HG03159 (cell line): ENCODE measurements at regions not wholly inside any gene's neighbourhood (a gene's known extent, or its start where the extent isn't known, plus 50 kb on each side); places are given as distances from the start of the nearest gene placed in this dataset.

Experiments
- ATAC-seq: cut with Tn5 transposase; IDR thresholded peaks from one replicate; pipeline ENCODE4 v1.9.1; 2021; ENCODE audit warnings: mild to moderate bottlenecking, moderate library complexity; ENCODE audit not compliant: unreplicated experiment

GRCh38 chr7:25952261-25953057 is 199.5 kb upstream of the NFE2L3 start:
- ATAC-seq, result no peak

- no peak for ATAC-seq
These were observed 198.1 kb upstream of the NFE2L3 start for GRCh38 chr7:25953859-25954258.

GRCh38 chr7:25954395-25954794 is 197.6 kb upstream of the NFE2L3 start:
- ATAC-seq, result no peak

GRCh38 chr7:25959168-25959734 is 192.7 kb upstream of the NFE2L3 start:
- no peak for ATAC-seq

- no peak for ATAC-seq
These were observed 188.3 kb upstream of the NFE2L3 start for GRCh38 chr7:25963733-25964132.

GRCh38 chr7:25964483-25964991 is 187.5 kb upstream of the NFE2L3 start:
- peak; percentile 31 for ATAC-seq

GRCh38 chr7:25965405-25966123 is 186.4 kb upstream of the NFE2L3 start:
- ATAC-seq, result no peak

GRCh38 chr7:25966469-25966868 is 185.5 kb upstream of the NFE2L3 start:
- ATAC-seq, result no peak

GRCh38 chr7:25967278-25968204 is 184.5 kb upstream of the NFE2L3 start:
- peak; percentile 46 for ATAC-seq

GRCh38 chr7:25968205-25968993 is 183.6 kb upstream of the NFE2L3 start:
- peak; percentile 62 for ATAC-seq

GRCh38 chr7:25970356-25970755 is 181.6 kb upstream of the NFE2L3 start:
- ATAC-seq, result no peak

GRCh38 chr7:25970911-25971310 is 181.1 kb upstream of the NFE2L3 start:
- ATAC-seq, result no peak

GRCh38 chr7:25976630-25977029 is 175.4 kb upstream of the NFE2L3 start:
- ATAC-seq, result no peak

GRCh38 chr7:25978466-25978865 is 173.5 kb upstream of the NFE2L3 start:
- no peak for ATAC-seq

GRCh38 chr7:25979605-25980004 is 172.4 kb upstream of the NFE2L3 start:
- no peak for ATAC-seq

- ATAC-seq, result no peak
These were observed 169.3 kb upstream of the NFE2L3 start for GRCh38 chr7:25982684-25983083.

GRCh38 chr7:25985196-25985595 is 166.8 kb upstream of the NFE2L3 start:
- no peak for ATAC-seq

- no peak for ATAC-seq
These were observed 163.4 kb upstream of the NFE2L3 start for GRCh38 chr7:25988640-25989039.

- ATAC-seq, result no peak
These were observed 162.8 kb upstream of the NFE2L3 start for GRCh38 chr7:25989140-25989705.
